ENCODE measurements at regions not wholly inside any gene's neighbourhood (a gene's known extent, or its start where the extent isn't known, plus 50 kb on each side); places are given as distances from the start of the nearest gene placed in this dataset.

DNA sequence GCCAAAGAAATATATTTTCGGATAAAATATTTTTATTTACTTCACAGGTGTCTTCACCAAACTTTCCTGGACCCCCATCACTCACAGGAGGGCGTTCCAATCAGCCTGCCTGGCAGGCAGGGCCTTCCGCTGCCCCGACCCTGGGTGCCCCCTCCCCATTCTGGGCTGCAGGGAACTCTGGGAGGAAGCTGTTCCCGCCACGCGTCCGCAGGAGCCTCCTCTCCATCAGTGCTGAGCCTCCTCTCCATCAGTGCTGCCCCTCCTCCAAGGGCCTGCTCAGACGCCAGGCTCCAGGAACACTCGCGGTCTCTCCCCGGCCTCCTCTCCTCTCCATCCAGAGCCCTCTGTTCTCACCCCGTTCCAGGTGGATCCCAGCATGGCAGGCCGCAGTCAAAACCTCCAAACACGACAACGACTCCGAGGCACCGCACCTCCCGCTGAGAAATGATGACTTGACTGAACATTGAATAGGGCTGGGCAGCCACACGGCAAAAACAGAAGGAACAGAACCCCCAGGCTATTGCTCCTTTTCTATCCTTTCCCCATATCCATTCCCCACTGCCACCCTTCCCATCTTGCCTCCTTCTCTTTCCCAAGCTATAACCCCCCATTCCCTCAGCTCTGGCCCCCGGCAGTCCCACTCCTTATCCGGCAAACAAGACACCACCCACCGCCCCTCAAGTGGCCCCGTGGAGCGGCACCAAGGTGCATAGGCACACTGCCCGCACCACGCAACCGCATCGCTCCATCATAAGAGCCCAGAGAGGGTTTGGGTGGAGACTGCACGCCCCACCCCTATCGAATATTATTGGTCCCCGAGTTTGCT lies 268.6 kb upstream of the RAB6C start:
- no peak for DNase-seq (ENCODE audit: low read depth in 4 of 4, low spot score in 3 of 4)

DNA sequence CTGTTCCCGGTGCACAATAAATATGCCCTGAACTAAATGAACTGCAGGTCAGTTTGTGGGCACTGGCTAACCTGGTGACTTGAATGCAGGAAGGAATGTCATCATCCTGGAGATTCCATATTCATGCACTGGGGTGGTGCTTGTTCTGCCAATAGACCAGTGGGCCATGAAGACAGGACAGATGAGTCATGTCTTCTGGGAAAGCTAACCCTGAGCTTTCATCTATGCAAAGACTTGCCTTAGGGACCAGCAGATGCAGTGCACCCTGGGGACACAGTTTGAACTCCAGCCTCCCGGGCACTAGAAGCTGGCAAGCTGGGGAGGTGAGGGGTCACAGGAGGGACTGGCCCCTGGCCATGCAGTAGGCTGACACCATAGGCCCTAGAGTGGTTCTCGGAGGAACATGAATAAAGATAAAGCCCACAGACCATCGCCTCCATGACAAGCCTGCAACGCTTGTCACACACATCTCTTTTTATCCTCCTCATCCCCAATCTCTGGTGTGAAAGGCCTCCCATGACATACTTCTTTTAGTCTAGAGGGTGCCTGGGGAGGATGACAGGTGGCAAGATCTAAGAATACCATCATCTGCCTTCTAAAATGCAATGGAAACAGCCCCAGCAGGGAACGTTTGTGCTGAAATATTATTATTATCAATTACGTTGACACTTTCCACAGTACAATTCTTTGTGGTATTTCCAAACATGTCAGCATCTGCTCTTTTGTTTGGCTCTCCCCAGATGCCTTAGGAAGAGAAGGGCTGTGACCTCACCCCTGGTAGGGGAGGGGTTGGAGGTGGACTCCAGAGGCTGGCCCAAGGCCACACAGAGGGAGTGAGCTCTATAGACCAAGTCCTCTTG lies 267.4 kb upstream of the RAB6C start:
- no peak for DNase-seq (ENCODE audit: low read depth in 4 of 4, low spot score in 3 of 4)

DNA sequence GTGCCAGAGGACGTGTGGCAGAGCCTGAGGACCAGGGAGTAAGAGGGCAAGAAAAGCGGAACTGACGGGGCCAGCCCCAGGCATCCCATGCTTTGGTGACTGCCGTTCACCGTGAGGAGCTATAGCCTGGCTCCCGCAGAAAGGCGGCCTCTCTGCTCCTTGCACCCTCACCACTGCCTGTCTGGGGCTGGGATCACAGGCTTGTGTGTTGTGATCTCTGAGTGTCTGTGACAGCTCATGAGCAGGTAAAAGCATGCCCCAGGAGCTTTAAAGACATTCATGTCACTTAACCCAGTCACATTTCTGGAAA lies 266.8 kb upstream of the RAB6C start:
- no peak for DNase-seq (ENCODE audit: low read depth in 4 of 4, low spot score in 3 of 4)

DNA sequence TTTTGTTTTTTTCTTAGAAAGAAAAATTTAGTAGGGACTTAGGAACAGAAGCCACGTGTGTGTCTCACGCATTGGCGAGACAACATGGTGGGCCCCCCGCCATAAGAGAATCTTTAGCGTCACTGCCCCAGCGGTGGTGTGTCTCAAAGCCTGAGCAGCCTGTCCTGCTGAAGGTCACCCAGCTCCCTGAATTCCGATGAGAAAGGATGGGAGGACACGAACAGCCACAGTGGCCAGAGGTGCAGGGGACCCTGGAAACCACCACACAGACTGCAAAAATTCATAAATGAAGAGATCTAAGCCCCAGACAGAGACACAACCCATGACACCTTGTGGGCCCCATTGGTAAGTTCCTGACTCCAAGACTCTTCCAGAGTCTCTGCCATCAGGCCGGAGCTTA lies 266.1 kb upstream of the RAB6C start:
- DNase-seq (ENCODE audit: low read depth in 4 of 4, low spot score in 3 of 4), result no peak

DNA sequence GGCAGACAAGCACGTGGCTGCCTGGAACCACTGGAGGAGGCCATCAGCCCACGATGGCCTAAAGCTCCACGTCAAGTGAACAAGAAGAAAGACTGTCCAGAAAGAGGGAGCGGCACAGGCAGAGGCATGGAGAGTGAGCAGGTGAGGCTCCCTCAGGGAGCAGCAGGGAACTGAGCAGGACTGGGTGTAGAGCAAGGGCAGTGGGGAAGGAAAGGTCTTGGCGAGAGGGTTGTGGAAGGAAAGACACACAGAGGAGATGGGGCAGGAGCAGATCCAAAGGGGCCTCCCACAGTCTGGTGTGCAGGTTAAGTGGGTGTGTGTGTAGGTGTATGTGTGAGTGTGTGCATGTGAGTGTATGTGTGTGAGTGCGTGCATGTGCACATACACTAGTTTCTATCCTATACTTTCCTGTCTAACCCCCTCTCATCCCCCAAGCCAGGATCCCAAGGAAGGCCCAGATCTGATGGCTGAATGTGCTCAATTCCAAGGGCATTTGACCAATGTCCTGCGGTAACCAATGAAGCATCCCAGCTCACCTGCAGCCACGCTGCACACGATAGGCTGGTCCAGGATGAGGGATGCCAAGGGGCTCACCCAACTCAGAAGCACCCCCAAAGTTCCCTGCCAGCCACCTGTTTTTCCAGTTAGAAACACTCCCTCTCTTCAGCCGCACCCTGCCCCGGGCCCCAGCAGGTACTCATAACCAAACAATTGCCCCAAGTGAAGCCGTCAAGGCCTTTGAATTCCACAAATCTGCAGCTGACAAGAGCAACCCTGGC lies 262.5 kb upstream of the RAB6C start:
- no peak for DNase-seq (ENCODE audit: low read depth in 4 of 4, low spot score in 3 of 4)

DNA sequence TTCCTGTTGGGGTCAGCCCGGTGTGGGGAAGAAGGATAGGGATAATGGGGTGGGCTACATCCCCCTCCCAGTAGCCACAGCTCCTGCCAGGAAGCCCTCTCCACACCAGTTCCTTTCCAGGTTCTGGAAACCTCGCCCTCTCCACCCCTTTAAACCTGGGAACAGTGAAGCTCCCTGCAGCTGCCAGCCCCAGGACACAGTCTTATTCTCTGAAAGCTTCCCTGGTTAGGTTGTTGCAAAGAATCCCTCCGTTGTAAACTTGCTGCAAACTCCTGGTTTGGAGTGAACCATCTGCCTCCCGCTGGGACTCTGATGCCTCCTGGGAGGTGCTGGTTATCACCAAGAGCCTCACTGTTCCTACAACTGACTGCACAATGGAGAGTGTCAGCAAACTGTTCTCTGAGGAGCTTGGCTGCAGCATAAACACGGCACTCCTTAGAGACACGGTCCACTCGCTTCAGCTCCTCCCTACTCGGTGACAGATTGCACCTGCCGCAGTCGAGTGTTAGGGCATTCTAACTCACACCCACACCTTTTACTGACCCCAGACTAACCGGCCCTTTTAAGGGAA lies 261.8 kb upstream of the RAB6C start:
- DNase-seq (ENCODE audit: low read depth in 4 of 4, low spot score in 3 of 4), result peak; percentile 20 to 47 (median 30)

DNA sequence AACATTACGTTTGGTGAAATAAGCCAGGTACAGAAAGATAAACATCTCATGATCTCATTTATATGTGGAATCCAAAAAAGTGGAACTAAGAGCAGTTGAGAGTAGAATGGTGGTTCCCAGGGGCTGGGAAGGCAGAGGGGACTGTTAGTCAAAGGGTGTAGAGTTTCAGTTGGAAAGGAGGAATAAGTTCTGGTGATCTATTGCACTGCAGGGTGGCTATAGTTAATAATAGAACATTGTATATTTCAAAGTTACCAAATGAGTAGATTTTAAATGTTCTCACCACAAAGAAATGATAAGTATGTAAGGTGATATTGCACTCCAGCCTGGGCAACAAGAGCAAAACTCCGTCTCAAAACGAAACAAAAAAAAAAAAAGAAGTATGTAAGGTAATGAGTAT lies 260.1 kb upstream of the RAB6C start:
- DNase-seq (ENCODE audit: low read depth in 4 of 4, low spot score in 3 of 4), result no peak

DNA sequence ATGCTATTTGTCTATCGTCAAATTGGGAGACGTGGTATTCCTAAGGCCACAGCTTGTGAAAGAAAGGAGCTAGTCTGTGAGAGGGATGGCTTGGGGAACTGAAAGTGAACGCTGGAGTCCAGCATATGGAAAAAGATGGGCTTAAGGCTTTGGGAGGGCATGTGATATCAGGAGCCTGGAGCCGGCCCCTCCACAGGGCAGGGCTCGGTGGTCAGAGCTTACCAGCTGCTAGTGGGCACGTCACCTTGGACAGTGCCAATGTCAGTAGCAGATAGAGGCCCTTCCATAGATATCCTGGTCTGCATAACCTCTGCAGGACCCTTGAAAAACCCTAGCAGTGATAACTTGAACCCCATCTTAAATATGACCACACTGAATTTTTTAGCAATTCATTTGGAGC lies 259.1 kb upstream of the RAB6C start:
- DNase-seq (ENCODE audit: low read depth in 4 of 4, low spot score in 3 of 4), result no peak

DNA sequence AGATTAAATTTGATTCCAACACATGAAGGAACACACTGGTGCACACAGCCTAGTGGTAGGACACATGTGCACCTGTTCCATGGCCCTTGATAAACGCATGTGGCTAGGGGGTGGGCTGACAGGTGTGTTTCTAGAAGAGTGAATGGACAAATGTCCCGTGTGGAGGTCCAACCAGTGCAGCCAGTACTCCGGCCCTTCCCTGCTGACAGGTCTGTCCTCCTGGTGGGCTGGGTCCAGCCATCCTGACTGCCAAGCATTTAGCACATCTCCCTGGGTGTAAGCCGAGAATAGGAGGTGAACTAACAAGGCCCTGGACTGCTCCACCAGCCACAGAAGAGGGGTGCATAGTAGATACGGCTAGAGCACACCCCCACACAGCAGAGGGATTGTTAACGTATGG lies 258.7 kb upstream of the RAB6C start:
- no peak for DNase-seq (ENCODE audit: low read depth in 4 of 4, low spot score in 3 of 4)

DNA sequence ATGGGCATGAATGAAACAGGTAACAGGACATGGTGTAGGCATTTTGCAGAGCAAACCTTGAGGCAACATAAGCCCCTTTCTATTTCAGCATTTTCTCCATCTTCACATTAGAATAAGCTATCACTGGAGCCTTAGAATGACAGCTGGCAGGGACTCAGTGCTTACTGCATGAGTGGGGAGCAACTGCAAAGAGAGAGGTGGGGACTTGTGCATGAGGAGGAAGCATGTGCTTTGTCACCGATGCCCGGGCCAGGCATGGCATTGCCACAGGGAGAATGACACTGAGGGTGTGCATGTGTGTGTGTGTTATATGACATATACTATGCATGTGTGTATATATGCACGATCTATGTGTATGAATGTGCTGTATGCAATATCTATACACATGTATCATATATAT lies 258.2 kb upstream of the RAB6C start:
- DNase-seq (ENCODE audit: low read depth in 4 of 4, low spot score in 3 of 4), result no peak

DNA sequence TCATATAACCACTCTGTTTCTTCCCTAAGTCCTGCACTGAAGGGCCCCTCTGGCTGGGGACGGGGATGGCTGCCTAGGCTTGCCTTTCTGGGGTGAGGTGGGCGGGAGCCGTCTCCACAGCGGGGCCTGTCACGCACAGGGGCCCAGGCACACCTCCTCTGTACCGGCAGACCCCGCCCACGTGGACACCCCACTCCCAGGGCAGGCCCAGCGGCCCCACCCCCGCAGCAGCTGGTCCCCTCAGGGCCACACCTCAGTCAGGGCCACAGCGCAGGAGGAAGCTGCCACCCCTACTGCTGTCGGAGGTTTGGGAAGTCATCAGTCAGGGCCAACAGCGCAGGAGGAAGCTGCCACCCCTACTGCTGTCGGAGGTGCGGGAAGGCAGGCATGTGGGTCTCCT lies 257.6 kb upstream of the RAB6C start:
- no peak for DNase-seq (ENCODE audit: low read depth in 4 of 4, low spot score in 3 of 4)

DNA sequence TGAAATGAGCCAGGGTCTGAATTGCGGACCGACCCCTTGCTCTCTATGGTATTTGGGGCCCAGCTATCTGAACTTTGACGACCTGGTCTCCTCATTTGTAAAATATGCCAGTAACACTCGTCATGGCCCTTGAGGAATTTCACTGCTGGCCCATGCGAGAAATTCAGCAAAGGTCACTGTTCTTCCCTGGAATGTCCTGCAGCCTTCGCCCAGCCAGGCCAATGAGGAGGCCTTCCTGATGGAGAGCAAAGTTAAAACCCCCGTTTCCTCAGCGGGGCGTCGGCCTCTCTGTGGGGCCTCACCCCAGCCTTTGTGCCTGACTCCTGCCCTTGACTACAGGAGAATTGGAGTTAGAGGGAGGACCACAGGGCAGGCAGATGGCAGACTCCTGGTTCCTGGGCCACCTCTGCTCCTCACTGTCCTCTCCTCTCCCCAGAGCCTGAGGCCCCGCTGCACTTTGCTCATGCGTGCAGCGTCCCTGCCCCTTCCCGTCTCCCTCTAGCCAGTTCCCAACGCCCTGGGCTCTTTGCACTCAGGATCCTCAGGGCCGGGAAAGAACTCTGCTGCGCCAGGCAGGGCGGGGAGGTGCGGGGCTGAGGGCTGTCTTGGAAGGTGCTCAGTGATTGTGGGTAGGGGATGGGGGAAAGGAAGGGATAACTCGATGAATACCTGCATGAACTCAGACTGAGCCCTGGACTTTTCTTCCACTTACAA lies 257.0 kb upstream of the RAB6C start:
- DNase-seq (ENCODE audit: low read depth in 4 of 4, low spot score in 3 of 4), result no peak

DNA sequence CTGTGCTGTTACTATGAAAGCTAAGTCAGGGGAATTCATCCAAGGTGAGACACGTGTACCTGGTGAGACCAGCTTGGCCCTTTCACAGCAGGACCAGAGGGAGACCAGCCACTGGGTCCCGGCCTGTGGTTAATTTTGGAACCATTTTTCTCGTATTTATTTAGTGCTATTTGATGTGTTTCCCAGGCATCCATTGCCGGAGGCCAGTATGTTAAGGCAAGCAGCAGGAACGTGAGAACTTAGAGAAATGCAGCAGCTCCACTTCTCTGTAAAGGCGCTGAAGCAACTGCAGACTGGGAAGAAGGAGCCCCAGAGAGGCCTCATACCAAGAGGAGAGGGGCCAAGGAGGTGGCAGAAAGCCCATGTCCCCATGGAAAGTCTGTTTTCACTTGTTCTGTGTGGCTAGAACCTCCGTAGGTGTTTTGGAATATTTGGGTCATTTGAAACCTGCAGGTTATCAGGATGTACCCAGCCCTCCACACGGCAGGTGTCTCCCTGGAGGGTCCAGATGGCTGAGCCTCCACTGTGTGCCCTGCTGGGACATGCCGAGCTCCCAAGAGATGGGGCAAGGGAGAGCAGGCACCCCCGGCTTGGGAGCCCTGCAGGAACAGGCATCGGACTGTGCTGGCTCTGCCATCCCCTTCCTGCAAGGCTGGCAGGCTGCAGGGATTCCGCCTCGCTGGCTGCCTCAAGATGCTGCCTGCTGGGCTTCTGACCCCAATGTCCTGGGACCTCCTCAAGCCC lies 256.0 kb upstream of the RAB6C start:
- DNase-seq (ENCODE audit: low read depth in 4 of 4, low spot score in 3 of 4), result no peak

DNA sequence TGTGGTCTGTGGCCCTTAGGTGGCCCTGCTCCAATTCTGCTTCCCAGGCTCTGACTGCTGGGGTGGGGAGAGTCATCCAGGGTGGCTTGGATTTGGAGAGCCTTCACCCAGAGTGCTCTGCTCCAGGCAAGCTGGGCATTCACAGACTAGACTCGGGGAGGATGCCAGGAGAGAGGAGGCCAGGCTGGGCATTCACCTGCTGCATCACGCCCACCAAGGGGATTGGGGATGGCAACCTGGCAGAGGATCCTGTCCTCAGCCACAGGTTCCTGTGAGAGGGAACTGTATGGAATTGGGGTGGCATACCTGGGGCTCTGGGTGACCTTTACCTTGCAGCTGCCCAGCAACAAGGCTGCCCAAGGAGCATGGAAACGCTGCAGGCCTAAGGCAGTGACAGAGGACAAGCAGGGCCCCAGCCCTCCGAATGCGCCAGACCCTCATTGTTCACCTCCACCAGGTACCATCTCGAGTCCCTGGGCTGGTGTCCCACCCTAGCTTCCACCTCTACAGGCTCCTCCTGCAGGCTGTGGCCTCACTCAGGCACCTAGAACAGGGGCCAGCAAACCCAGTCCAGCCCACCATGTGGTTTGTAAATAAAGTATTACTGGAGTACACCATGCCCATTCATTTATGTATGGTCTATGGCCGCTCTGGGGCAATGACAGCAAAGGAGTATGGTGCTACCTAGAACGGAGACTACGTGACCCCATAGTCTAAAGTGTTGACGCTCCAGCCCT lies 255.3 kb upstream of the RAB6C start:
- DNase-seq (ENCODE audit: low read depth in 4 of 4, low spot score in 3 of 4), result no peak

DNA sequence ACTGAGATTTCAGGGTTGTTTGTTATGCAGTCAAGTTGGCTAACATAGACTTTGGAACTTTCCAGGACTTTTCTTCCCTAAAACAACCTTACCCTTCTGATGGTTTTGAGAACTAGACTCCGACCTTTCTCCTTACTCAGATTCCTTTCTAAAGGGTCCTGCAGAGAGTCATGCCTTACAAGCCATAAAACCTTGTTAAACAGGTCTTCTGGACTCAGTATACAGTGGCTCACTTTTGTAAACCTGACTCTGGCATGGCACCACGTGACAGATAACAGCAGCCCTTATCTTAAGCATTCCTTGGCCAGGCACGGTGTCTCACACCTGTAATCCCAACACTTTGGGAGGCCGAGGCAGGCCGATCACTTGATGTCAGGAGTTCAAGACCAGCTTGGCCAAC lies 253.2 kb upstream of the RAB6C start:
- no peak for DNase-seq (ENCODE audit: low read depth in 4 of 4, low spot score in 3 of 4)

DNA sequence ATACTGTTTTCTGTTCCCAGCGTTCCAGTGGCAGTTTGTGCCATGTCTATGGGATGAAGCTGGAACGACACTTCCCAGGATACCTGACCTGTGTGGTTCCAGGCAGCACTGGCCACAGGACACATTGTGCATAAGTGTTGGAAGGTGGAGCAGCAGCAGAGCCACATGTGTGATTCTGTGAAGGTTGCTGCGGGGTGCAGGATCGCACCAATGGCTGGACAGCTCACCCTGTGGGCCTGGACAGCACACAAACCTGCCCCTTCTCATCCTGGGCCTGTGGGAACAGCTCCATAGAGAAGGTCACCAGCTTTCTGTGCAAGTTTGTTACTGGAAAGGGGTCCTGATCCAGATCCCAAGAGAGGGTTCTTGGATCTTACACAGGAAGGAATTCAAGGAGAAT lies 252.2 kb upstream of the RAB6C start:
- DNase-seq (ENCODE audit: low read depth in 4 of 4, low spot score in 3 of 4), result no peak

DNA sequence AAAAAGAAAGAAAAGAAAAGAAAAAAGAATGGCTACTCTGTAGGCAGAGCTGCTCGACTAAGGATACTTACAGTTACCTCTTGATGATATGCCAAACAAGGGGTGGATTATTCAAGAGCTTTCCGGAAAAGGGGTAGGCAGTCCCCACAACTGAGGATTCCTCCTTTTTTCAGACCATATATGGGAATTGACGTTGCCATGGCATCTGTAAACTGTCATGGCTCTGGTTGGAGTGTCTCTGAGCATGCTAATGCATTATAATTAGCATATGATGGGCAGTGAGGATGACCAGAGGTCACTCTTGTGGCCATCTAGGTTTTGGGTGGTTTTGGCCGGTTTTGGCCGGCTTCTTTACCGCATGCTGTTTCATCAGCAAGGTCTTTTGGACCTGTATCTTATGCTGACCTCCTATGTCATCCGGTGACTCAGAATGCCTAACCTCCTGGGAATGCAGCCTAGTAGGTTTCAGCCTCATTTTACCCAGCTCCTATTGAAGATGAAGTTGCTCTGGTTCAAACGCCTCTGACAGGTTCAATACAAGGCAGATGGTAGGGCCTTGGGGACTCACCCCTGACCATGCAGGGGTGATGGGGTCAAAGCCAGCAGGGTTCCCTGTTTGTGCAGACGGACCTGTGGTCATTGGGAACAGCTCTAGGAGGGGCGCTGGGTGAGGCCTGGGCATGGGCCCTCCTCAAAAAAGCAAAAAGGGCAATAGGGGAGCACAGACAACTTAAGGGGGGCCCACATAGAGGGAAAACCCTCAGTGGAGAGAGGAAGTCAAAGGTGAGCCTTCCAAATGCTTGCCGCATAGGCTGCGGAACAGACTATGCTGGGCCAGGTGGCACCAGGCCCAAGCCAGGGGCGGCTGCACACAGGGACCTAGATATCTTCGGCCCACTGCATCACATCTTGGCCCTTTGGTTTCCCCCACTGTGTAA lies 251.2 kb upstream of the RAB6C start:
- DNase-seq (ENCODE audit: low read depth in 4 of 4, low spot score in 3 of 4), result no peak

DNA sequence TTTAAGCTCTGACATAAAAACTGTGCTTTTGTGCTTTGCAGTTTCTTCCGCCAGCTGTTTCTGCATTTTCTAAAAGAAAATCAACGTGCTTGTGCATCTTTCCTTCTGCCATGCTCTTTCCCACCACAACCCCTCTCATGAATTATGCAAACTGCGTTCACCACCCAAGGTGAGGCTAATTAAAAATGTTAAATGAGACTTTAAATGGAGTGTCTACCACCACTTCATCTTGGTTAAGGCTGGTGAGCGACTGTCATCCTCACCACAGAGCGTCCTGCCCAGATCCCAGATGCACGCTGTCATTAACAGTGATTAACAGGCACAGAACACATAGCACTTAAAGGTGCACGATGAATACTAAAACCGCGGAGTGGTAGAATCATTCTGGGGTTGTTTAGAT lies 250.5 kb upstream of the RAB6C start:
- no peak for DNase-seq (ENCODE audit: low read depth in 4 of 4, low spot score in 3 of 4)
